Activated CD8-positive, alpha-beta T cell treated with anti-CD3 and anti-CD28 coated beads, Interleukin-2, amount 10 ng/mL, durations not matched to agents 7 days and 5 days (primary cell): ENCODE measurements at regions not wholly inside any gene's neighbourhood (a gene's known extent, or its start where the extent isn't known, plus 50 kb on each side); places are given as distances from the start of the nearest gene placed in this dataset.

ENCODE experiments used
- ATAC-seq: fragments of 150-1000 bp; cut with Tn5 transposase; one replicate; pipeline ENCODE4 v1.10.0; 2021; ENCODE audit warnings: moderate library complexity
- CTCF ChIA-PET: fragments of 350-600 bp; sonication (Branson Sonifier 250); formaldehyde crosslinking; loops from one replicate; lab custom pipeline; 2021; ENCODE audit warnings: antibody characterized with exemption; lab: Charles Lee
- POLR2A ChIA-PET: fragments of 350-600 bp; sonication (Branson Sonifier 250); formaldehyde crosslinking; loops from one replicate; lab custom pipeline; 2021; ENCODE audit warnings: antibody characterized with exemption; lab: Charles Lee
- DNase-seq: peaks from one replicate; pipeline ENCODE4 v3.0.0-alpha.2; 2020
- H3K27ac Mint-ChIP-seq: one replicate; pipeline ENCODE4 v1.8.0; 2021; ENCODE audit warnings: mild to moderate bottlenecking, mixed read lengths
- H3K27me3 Mint-ChIP-seq: one replicate; pipeline ENCODE4 v1.8.0; 2021; ENCODE audit warnings: low read depth, mixed read lengths
- H3K36me3 Mint-ChIP-seq: one replicate; pipeline ENCODE4 v1.8.0; 2021; ENCODE audit warnings: low read depth, mixed read lengths
- H3K4me1 Mint-ChIP-seq: one replicate; pipeline ENCODE4 v1.8.0; 2021; ENCODE audit warnings: low read depth, mixed read lengths
- H3K4me3 Mint-ChIP-seq: one replicate; pipeline ENCODE4 v1.8.0; 2021; ENCODE audit warnings: mild to moderate bottlenecking, mixed read lengths
- H3K9me3 Mint-ChIP-seq: one replicate; pipeline ENCODE4 v1.8.0; 2022; ENCODE audit warnings: mixed read lengths; ENCODE audit not compliant: insufficient read depth

GRCh38 chr4:126563389-126563788, 1069.4 kb upstream of the INTU start:
- Mint-ChIP-seq H3K36me3 (no peaks in the 10 kb centered on the region), H3K4me3 (no peak overlapping the region), H3K4me1 (no peaks in the 10 kb centered on the region), H3K27ac (no peak overlapping the region), H3K9me3 (peaks cover 3% of the 10 kb centered on the region), H3K27me3 (no peaks in the 10 kb centered on the region)
- DNase-seq (no peak), ATAC-seq (no peak)
- CTCF ChIA-PET: no interaction called here
- POLR2A ChIA-PET: no interaction called here

- DNase-seq: no peak
- no peak overlapping the region for H3K27ac Mint-ChIP-seq
- POLR2A ChIA-PET: no interaction called here
- CTCF ChIA-PET: no interaction called here
- no peak overlapping the region for H3K4me3 Mint-ChIP-seq
- H3K27me3 Mint-ChIP-seq: no peaks in the 10 kb centered on the region
- no peak for ATAC-seq
- no peaks in the 10 kb centered on the region for H3K4me1 Mint-ChIP-seq
- peaks cover 3% of the 10 kb centered on the region for H3K9me3 Mint-ChIP-seq
- no peaks in the 10 kb centered on the region for H3K36me3 Mint-ChIP-seq
Observed at GRCh38 chr4:126564283-126564854, 1068.4 kb upstream of the INTU start.

GRCh38 chr4:126568652-126569570, 1063.8 kb upstream of the INTU start:
- ChIA-PET CTCF (no interaction called here), POLR2A (no interaction called here)
- H3K36me3 Mint-ChIP-seq: no peaks in the 10 kb centered on the region
- no peaks in the 10 kb centered on the region for H3K9me3 Mint-ChIP-seq
- no peaks in the 10 kb centered on the region for H3K27me3 Mint-ChIP-seq
- H3K4me1 Mint-ChIP-seq: no peaks in the 10 kb centered on the region
- no peak overlapping the region for H3K4me3 Mint-ChIP-seq
- ATAC-seq (no peak), DNase-seq (no peak)
- no peak overlapping the region for H3K27ac Mint-ChIP-seq

- ChIA-PET POLR2A (no interaction called here), CTCF (no interaction called here)
- DNase-seq (no peak), ATAC-seq (no peak)
- no peaks in the 10 kb centered on the region for H3K27me3 Mint-ChIP-seq
- no peaks in the 10 kb centered on the region for H3K9me3 Mint-ChIP-seq
- H3K27ac Mint-ChIP-seq: no peak overlapping the region
- H3K36me3 Mint-ChIP-seq: no peaks in the 10 kb centered on the region
- H3K4me3 Mint-ChIP-seq: no peak overlapping the region
- no peaks in the 10 kb centered on the region for H3K4me1 Mint-ChIP-seq
Observed at GRCh38 chr4:126572264-126572663, 1060.5 kb upstream of the INTU start.

- no peaks in the 10 kb centered on the region for H3K27me3 Mint-ChIP-seq
- H3K4me3 Mint-ChIP-seq: no peak overlapping the region
- no peaks in the 10 kb centered on the region for H3K4me1 Mint-ChIP-seq
- ChIA-PET POLR2A (interaction anchor here (0.5 kb wide), 1 partner anchor 545 kb away, joined by 4 read pairs; no protein-coding TSS in a partner anchor), CTCF (no interaction called here)
- peaks cover 5% of the 10 kb centered on the region for H3K9me3 Mint-ChIP-seq
- ATAC-seq (no peak), DNase-seq (no peak)
- no peaks in the 10 kb centered on the region for H3K36me3 Mint-ChIP-seq
- no peak overlapping the region for H3K27ac Mint-ChIP-seq
Observed at GRCh38 chr4:126582737-126583136, 1050.0 kb upstream of the INTU start.

GRCh38 chr4:126583509-126583908, 1049.2 kb upstream of the INTU start:
- Mint-ChIP-seq H3K27me3 (no peaks in the 10 kb centered on the region), H3K9me3 (peaks cover 5% of the 10 kb centered on the region), H3K4me3 (no peak overlapping the region), H3K4me1 (no peaks in the 10 kb centered on the region), H3K27ac (no peak overlapping the region), H3K36me3 (no peaks in the 10 kb centered on the region)
- ChIA-PET CTCF (no interaction called here), POLR2A (interaction anchor here (0.5 kb wide), 1 partner anchor 545 kb away, joined by 4 read pairs; no protein-coding TSS in a partner anchor)
- ATAC-seq (no peak), DNase-seq (no peak)

- no peak overlapping the region for H3K27ac Mint-ChIP-seq
- ATAC-seq (no peak), DNase-seq (no peak)
- H3K4me3 Mint-ChIP-seq: no peak overlapping the region
- peaks cover 5% of the 10 kb centered on the region for H3K9me3 Mint-ChIP-seq
- H3K36me3 Mint-ChIP-seq: no peaks in the 10 kb centered on the region
- POLR2A ChIA-PET: no interaction called here
- CTCF ChIA-PET: no interaction called here
- H3K4me1 Mint-ChIP-seq: no peaks in the 10 kb centered on the region
- H3K27me3 Mint-ChIP-seq: no peaks in the 10 kb centered on the region
Observed at GRCh38 chr4:126591583-126591982, 1041.2 kb upstream of the INTU start.

- CTCF ChIA-PET: no interaction called here
- no peaks in the 10 kb centered on the region for H3K4me1 Mint-ChIP-seq
- POLR2A ChIA-PET: no interaction called here
- H3K9me3 Mint-ChIP-seq: peaks cover 5% of the 10 kb centered on the region
- H3K27me3 Mint-ChIP-seq: no peaks in the 10 kb centered on the region
- no peak overlapping the region for H3K4me3 Mint-ChIP-seq
- H3K27ac Mint-ChIP-seq: no peak overlapping the region
- DNase-seq: no peak
- no peaks in the 10 kb centered on the region for H3K36me3 Mint-ChIP-seq
- ATAC-seq: no peak
Observed at GRCh38 chr4:126592088-126592487, 1040.7 kb upstream of the INTU start.

GRCh38 chr4:126593626-126594025, 1039.1 kb upstream of the INTU start:
- ATAC-seq (no peak), DNase-seq (no peak)
- no peaks in the 10 kb centered on the region for H3K4me1 Mint-ChIP-seq
- H3K27me3 Mint-ChIP-seq: no peaks in the 10 kb centered on the region
- H3K27ac Mint-ChIP-seq: no peak overlapping the region
- CTCF ChIA-PET: no interaction called here
- H3K9me3 Mint-ChIP-seq: peaks cover 7% of the 10 kb centered on the region
- H3K36me3 Mint-ChIP-seq: no peaks in the 10 kb centered on the region
- POLR2A ChIA-PET: no interaction called here
- no peak overlapping the region for H3K4me3 Mint-ChIP-seq

- Mint-ChIP-seq H3K36me3 (no peaks in the 10 kb centered on the region), H3K4me1 (no peaks in the 10 kb centered on the region), H3K27me3 (no peaks in the 10 kb centered on the region), H3K9me3 (peaks cover 3% of the 10 kb centered on the region), H3K4me3 (no peak overlapping the region), H3K27ac (no peak overlapping the region)
- no peak for ATAC-seq
- ChIA-PET CTCF (no interaction called here), POLR2A (no interaction called here)
- DNase-seq: no peak
Observed at GRCh38 chr4:126595643-126596042, 1037.1 kb upstream of the INTU start.

- ChIA-PET CTCF (no interaction called here), POLR2A (no interaction called here)
- no peak for DNase-seq
- Mint-ChIP-seq H3K9me3 (peaks cover 3% of the 10 kb centered on the region), H3K4me3 (no peak overlapping the region), H3K27me3 (no peaks in the 10 kb centered on the region), H3K36me3 (no peaks in the 10 kb centered on the region), H3K27ac (no peak overlapping the region), H3K4me1 (no peaks in the 10 kb centered on the region)
- no peak for ATAC-seq
Observed at GRCh38 chr4:126599746-126600145, 1033.0 kb upstream of the INTU start.

- POLR2A ChIA-PET: no interaction called here
- H3K36me3 Mint-ChIP-seq: no peaks in the 10 kb centered on the region
- peaks cover under 1% of the 10 kb centered on the region for H3K9me3 Mint-ChIP-seq
- H3K27me3 Mint-ChIP-seq: no peaks in the 10 kb centered on the region
- DNase-seq (no peak), ATAC-seq (no peak)
- H3K4me3 Mint-ChIP-seq: no peak overlapping the region
- no peaks in the 10 kb centered on the region for H3K4me1 Mint-ChIP-seq
- no peak overlapping the region for H3K27ac Mint-ChIP-seq
- CTCF ChIA-PET: no interaction called here
Observed at GRCh38 chr4:126603210-126603609, 1029.5 kb upstream of the INTU start.
